GM19455 (cell line): ENCODE measurements at regions not wholly inside any gene's neighbourhood (a gene's known extent, or its start where the extent isn't known, plus 50 kb on each side); places are given as distances from the start of the nearest gene placed in this dataset.
"Not testable (repeated sequence)": the region's sequence is repeated elsewhere in the genome, so short reads cannot be mapped to it uniquely, and the experiment has no call there.

Experiments
- ATAC-seq: cut with Tn5 transposase; IDR thresholded peaks from one replicate; pipeline ENCODE4 v1.9.1; 2021; ENCODE audit not compliant: unreplicated experiment

GRCh38 chr5:92283521-92283920 is 900.4 kb upstream of the ARRDC3 start:
- no peak for ATAC-seq

DNA sequence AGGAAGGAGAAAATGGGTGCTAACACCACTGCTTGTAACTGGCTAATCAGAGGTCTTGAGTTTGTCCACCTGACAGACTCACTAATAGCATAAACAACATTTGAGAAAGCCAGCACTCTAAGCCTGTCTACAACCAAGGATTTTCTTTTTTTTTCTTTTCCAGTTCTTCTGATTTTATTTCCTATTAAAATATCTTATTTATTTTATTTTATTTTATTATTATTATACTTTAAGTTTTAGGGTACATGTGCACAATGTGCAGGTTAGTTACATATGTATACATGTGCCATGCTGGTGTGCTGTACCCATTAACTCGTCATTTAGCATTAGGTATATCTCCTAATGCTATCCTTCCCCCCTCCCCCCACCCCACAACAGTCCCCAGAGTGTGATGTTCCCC is 888.6 kb upstream of the ARRDC3 start:
- not testable (repeated sequence) for ATAC-seq

- ATAC-seq, result no peak
These were observed 885.2 kb upstream of the ARRDC3 start for GRCh38 chr5:92268343-92268742.

- no peak for ATAC-seq
These were observed 884.7 kb upstream of the ARRDC3 start for GRCh38 chr5:92267830-92268229.

DNA sequence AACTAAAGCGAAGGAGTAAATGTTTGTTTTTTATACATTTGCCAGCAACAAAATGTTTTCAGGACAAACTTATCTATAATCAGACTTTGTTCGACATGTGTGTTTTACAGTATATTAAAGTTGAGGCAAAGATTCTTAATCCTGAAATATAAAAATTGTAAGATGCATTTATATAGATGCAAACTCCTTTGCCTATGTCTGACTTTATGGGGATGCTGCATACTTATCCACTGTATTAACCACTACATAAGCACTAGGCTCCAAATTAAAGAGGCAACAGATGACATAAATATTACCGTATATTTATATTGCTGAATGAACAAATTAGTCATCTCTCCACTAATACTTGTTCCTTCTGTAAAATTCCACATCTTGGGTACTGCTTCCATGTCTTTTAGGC is 882.7 kb upstream of the ARRDC3 start:
- ATAC-seq, result no peak

DNA sequence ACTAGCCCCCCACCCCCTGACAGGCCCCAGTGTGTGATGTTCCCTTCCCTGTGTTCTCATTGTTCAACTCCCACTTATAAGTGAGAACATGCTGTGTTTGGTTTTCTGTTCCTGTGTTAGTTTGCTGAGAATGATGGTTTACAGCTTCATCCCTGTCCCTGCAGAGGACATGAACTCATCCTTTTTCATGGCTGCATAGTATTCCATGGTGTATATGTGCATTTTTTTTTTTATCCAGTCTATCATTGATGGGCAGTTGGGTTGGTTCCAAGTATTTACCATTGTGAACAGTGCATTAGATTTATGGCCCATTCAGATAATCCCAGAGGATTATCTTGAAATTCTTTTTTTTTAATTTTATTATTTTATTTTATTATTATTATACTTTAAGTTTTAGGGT is 872.5 kb upstream of the ARRDC3 start:
- not testable (repeated sequence) for ATAC-seq

DNA sequence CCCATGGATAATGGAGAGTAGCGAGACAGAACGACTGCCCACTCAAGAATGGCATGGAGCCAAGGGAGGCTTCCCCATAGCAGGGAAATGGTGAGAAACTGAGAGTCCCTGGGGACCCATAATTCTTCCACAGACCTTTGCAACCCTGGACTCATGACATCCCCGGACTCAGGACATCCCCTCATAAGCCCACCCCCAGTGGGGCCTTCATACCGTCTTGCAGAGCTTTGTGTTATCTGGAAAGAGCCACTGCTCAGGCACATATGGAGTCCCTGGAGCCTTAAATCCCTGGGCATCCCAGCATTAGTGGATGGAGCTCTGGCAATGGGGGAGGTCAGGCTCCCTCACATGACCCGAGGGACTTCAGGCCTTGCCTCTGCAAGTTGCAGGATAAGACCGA is 865.4 kb upstream of the ARRDC3 start:
- no peak for ATAC-seq

DNA sequence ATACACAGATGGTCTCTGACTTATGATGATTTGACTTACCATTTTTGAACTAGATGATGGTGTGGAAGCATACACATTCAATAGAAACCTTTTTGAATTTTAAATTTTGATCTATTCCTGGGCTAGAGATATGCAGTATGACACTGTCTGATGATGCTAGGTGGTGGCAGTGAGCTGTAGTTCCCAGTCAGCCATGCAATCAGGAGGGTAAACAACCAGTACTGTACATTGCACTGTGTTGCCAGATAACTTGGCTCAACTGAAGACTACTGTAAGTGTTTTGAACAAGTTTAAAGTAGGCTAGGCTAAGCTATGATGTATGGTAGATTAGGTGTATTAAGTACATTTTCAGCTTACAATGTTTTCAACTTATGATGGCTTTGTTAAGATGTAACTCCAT is 859.1 kb upstream of the ARRDC3 start:
- ATAC-seq, result no peak

- no peak for ATAC-seq
These were observed 854.8 kb upstream of the ARRDC3 start for GRCh38 chr5:92237896-92238295.

DNA sequence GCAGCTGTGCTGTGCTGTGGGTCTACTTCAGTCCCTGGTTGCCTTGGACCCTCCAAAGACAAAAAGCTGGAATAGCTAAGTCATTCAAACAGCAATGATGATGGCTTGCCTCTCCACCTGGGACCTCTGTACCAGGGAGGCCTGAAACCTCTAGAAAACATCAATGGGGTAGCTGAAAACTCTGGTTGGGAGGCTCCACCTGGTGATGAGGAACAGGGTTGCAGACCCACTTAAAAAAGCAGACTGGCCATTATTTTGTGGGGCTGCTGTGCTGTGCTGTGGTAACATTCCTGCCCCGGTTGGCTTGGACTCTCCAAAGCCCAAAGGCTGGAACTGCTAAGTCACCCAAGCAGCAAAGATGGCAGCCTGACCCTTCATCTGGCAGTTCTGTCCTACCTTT is 839.3 kb upstream of the ARRDC3 start:
- ATAC-seq, result no peak

GRCh38 chr5:92216852-92217251 is 833.7 kb upstream of the ARRDC3 start:
- ATAC-seq, result not testable (repeated sequence)

GRCh38 chr5:92215116-92215515 is 832.0 kb upstream of the ARRDC3 start:
- ATAC-seq, result no peak

DNA sequence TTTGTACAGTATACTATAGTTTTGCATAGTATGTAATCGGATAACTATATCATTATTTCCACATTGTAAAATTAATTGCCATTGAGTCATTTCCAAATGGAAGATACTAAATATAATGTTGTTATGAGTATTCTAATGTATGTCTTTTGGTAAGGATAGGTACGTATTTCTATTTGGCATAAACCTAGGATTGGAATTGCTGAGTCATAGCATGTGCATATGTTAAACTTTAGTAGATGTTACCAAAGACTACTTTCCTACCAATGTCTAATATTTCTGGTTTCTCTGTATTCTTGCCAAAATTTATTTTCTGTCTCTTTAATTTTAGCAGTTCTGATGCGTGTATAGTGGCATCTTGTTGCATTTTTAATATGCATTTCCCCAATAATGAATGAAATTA is 825.1 kb upstream of the ARRDC3 start:
- ATAC-seq, result no peak

DNA sequence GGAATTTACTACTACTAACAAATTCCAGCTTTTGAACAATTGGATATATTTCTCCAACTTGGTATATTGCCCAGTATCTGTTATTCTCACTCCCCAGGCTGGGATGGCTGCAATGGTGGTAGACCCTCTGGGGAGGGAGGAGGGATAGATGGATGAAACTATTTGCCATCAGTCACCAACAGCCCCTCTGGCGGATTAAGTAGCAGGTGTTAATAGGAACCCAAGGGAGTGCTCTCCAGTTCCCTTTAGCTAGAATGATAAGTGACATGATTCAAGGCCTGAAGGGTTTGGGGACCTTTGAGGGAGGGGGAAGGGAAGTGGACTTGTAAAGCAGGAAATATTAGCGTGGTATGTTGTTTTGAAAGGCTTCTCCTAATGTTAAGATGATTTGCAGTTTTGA is 824.0 kb upstream of the ARRDC3 start:
- ATAC-seq, result no peak

GRCh38 chr5:92206681-92207080 is 823.6 kb upstream of the ARRDC3 start:
- ATAC-seq, result no peak

GRCh38 chr5:92199035-92199434 is 815.9 kb upstream of the ARRDC3 start:
- not testable (repeated sequence) for ATAC-seq

DNA sequence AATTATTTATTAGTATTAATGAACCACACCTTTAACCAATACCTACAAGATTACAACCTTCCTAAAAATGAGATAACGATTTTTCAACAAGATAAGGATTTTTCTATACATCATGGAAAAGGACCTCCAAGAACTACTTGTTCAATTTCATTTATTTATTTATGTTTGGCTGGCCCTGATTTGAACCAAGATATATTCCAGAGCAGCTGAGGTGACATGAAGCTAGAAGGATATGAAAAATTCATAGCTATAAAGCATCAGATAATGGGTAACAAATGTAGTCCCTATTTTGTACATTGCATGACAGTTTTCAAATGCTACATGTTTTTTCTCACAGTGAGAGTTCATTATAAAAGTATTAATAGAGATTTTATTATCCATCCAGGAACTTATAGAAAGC is 798.5 kb upstream of the ARRDC3 start:
- no peak for ATAC-seq

DNA sequence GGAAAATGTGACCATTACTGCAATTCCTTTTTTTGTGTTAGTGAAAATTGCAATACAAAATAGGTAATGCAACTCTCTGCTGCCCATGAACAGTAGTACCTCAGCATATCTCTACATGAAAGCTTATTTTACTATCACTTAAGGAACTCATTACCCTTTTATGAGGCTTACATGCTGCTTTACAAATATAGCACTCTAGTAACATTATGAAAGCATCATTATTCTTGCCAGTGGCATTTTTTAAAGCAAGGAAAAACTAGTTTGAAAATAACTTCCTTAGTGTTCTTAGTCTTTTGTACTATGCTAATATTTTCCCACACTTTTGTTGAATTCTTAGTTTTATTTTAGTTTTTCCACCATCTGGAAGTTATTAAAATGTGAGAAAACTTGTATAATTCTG is 797.3 kb upstream of the ARRDC3 start:
- no peak for ATAC-seq

GRCh38 chr5:92179651-92180050 is 796.5 kb upstream of the ARRDC3 start:
- no peak for ATAC-seq

- ATAC-seq, result no peak
These were observed 794.9 kb upstream of the ARRDC3 start for GRCh38 chr5:92177926-92178487.

GRCh38 chr5:92163906-92164305 is 780.8 kb upstream of the ARRDC3 start:
- no peak for ATAC-seq

DNA sequence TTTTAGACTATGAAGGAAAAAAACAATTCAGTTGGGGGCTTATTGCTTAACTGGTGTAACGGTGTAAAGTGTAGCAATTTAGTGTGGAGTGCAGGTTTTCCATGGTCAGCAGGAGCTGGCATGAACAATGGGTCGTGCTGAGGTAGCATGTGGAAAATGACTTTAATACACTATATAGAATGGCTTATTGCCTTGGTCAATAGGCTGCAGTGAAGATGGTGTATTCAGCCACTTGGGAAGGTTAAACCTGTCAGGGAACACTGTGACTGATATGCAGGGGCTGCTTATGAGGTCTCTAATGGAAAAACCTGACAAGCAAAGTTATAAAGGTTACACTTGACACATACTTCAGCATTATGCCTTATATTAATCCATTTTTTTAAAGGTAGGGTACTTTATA is 764.7 kb upstream of the ARRDC3 start:
- no peak for ATAC-seq

GRCh38 chr5:92147266-92147665 is 764.1 kb upstream of the ARRDC3 start:
- no peak for ATAC-seq

GRCh38 chr5:92145852-92146251 is 762.7 kb upstream of the ARRDC3 start:
- ATAC-seq, result no peak
